Mucosa of rectum (tissue), 2 donors: ENCODE measurements at regions not wholly inside any gene's neighbourhood (a gene's known extent, or its start where the extent isn't known, plus 50 kb on each side); places are given as distances from the start of the nearest gene placed in this dataset.
"Not testable (repeated sequence)": the region's sequence is repeated elsewhere in the genome, so short reads cannot be mapped to it uniquely, and the experiment has no call there.

Experiments used
- H3K27ac ChIP-seq, 2 donors: one replicate each; pipeline ENCODE4 v1.7.0; 2013; ENCODE audit warnings: inconsistent platforms in 2 of 2, low read depth in 2 of 2, low read length in 2 of 2
- H3K27me3 ChIP-seq, 2 donors: one replicate each; pipeline ENCODE4 v1.7.0; 2013; ENCODE audit warnings: low read length in 2 of 2; ENCODE audit not compliant: control insufficient read depth in 2 of 2, insufficient read depth in 2 of 2
- H3K36me3 ChIP-seq, 2 donors: one replicate each; pipeline ENCODE4 v1.7.0; 2013; ENCODE audit warnings: low read length in 2 of 2; ENCODE audit not compliant: control insufficient read depth in 2 of 2, insufficient read depth in 2 of 2
- H3K4me1 ChIP-seq, 2 donors: one replicate each; pipeline ENCODE4 v1.7.0; 2013; ENCODE audit warnings: low read length in 2 of 2, mild to moderate bottlenecking in 1 of 2; ENCODE audit not compliant: control insufficient read depth in 2 of 2, insufficient read depth in 2 of 2
- H3K4me3 ChIP-seq, 2 donors: one replicate each; pipeline ENCODE4 v1.7.0; 2013; ENCODE audit warnings: low read length in 2 of 2
- H3K9ac ChIP-seq, 2 donors: one replicate each; pipeline ENCODE4 v1.7.0; 2013; ENCODE audit warnings: low read length in 2 of 2, low read depth in 1 of 2, mild to moderate bottlenecking in 1 of 2
- H3K9me3 ChIP-seq, 2 donors: one replicate each; pipeline ENCODE4 v1.7.0; 2013; ENCODE audit warnings: low read length in 2 of 2; ENCODE audit not compliant: control insufficient read depth in 2 of 2
- donor health status: healthy.
- donor health status: Normal muscosa, but diverticular disease.

- Histone ChIP-seq H3K36me3 (no peaks in the 10 kb centered on the region), H3K4me3 (no peak overlapping the region), H3K27me3 (no peaks in the 10 kb centered on the region), H3K27ac (no peak overlapping the region), H3K4me1 (no peaks in the 10 kb centered on the region), H3K9ac (no peak overlapping the region), H3K9me3 (no peaks in the 10 kb centered on the region)
These were observed 104.2 kb upstream of the MAGI3 start for GRCh38 chr1:113286156-113286555.

DNA sequence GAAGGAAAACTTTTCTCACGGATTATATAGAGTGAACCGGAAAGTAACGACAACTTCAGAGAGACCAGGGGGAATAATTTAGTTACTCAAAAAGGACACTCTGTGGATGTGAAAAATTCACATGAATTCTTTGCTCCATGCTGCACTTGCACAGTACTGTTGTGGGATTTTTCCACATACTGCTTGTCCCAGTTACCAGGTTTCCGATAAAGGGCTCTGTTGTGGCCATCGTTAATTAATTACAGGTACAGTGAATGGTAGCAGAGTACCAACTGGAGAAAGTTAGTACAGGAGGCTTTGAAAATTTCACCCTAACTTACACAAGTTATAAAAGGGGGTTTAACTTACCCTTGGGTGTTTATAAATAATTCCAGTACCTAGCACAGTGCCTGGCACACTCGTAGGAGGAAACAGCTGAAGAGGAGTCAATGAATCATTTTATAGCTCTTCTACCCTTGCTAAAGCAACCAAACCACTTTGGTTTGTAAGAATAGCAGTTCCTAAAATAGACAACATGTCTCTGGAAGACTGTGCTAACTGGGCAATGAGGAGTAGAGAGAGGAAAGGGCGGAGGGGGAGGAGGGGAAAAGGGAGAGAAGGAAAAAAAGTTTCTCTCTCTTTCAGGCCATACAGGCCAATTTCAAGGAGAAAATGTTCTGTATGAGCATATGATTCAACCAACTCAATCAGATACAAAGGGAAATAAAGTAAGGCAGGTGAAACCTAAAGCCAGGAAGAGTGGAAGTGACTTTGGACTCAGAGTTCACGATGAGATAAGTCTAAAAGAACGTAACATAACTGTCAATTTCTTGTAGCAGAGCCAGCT, 98.3 kb upstream of the MAGI3 start:
- Histone ChIP-seq H3K9ac (no peak overlapping the region), H3K9me3 (no peaks in the 10 kb centered on the region), H3K4me3 (no peak overlapping the region), H3K4me1 (no peaks in the 10 kb centered on the region), H3K36me3 (no peaks in the 10 kb centered on the region), H3K27ac (peak overlapping the region in 1 of 2 donors; percentile 11), H3K27me3 (no peaks in the 10 kb centered on the region)

DNA sequence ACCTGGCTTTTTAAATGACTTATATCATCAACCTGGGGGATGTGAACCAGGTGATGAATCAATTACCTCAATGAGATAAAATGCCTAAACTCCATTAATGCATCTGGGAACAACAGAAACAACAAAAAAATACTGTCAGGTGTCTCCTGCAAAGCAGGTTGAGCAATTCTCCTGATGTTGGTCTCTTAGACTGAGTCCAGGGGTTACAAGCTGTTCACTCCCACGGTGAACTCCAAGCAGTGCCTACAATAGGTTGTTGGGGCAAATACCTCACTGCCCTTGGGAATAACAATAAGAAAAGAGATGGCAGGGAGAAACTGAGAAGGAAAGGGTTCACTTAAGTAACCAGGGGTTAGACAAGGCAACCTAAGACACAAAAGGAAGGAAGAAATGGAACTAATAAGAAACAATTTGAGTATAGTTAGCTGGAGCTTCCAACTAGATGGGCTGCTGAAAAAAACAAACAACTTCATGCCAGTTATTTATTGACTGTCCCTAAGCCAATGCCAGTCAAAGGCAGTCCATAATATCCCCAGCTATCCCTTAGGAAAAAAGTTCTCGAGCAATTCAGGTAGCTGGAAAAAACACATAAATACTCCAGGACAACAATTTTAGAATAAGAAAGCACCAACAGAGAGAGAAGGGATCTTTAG, 97.6 kb upstream of the MAGI3 start:
- Histone ChIP-seq H3K27ac (no peak overlapping the region), H3K9me3 (no peaks in the 10 kb centered on the region)

DNA sequence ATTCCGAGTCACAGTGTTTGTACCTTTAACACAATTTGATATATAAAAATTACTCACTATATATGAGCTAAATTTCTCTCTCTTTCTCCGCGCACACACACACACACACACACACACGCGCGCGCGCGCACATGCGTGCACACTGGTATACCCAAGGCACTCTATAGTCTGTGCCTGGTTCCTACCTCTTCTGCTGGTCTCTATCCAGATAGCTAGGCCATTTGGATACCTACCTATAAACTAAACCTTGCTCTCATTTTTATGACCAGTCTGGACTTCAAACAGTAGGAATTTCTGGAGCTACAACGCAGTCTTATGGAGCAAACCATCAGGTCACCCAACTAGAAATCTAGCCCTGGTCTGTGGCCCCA, 97.1 kb upstream of the MAGI3 start:
- no peaks in the 10 kb centered on the region for H3K4me1 ChIP-seq
- no peaks in the 10 kb centered on the region for H3K27me3 ChIP-seq
- H3K9me3 ChIP-seq = no peaks in the 10 kb centered on the region
- H3K9ac ChIP-seq = no peak overlapping the region
- H3K27ac ChIP-seq = no peak overlapping the region
- H3K4me3 ChIP-seq = no peak overlapping the region
- H3K36me3 ChIP-seq = no peaks in the 10 kb centered on the region

More for the DNA sequence above, 97.6 kb upstream of the MAGI3 start:
- no peaks in the 10 kb centered on the region for H3K4me1 ChIP-seq
- no peaks in the 10 kb centered on the region for H3K27me3 ChIP-seq
- H3K36me3 ChIP-seq = no peaks in the 10 kb centered on the region
- no peak overlapping the region for H3K9ac ChIP-seq
- no peak overlapping the region for H3K4me3 ChIP-seq

GRCh38 chr1:113297749-113298148, 92.6 kb upstream of the MAGI3 start:
- Histone ChIP-seq H3K9me3 (no peaks in the 10 kb centered on the region), H3K4me1 (no peaks in the 10 kb centered on the region), H3K36me3 (no peaks in the 10 kb centered on the region), H3K27ac (no peak overlapping the region), H3K9ac (no peak overlapping the region), H3K27me3 (no peaks in the 10 kb centered on the region), H3K4me3 (no peak overlapping the region)

DNA sequence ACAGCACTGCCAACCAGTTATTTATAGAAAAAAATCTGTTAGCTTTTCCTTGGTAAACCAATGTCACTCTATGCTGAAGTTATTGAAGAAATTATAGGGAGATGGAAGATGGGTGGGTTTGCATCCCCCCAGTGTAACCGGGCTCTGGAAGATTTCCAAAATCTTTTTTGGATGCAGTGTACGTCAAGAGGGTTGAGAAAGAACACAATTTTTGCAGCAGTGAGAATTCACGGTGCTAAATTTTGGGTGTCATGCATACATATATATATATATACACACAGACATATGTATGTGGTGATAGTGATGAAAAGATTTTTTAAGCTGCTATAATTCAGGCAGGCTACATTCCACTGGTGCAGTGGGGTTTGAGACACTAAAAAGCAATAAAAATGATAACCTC, 91.4 kb upstream of the MAGI3 start:
- no peak overlapping the region for H3K4me3 ChIP-seq
- no peaks in the 10 kb centered on the region for H3K4me1 ChIP-seq
- no peak overlapping the region for H3K27ac ChIP-seq
- H3K36me3 ChIP-seq = no peaks in the 10 kb centered on the region
- no peaks in the 10 kb centered on the region for H3K9me3 ChIP-seq
- H3K9ac ChIP-seq = no peak overlapping the region
- H3K27me3 ChIP-seq = no peaks in the 10 kb centered on the region

DNA sequence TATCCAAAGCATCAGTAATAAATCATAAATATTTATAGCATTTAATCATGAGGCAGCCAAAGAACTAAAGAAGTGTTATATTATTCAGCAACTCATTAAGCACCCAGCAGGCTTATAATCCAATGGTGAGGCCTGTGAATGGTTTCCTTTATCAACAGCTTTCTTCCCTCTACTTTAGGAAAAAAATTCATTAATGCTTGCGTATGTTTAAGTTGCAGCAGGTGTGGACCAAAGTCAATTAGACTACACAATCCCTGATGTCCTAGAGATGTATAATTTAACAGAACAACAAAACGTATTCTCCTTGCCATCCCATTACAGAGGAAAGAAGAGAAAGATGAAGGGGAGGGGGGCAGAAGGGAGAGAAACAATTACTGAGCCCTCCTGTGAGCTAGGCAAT, 87.7 kb upstream of the MAGI3 start:
- H3K27ac ChIP-seq = no peak overlapping the region
- H3K27me3 ChIP-seq = no peaks in the 10 kb centered on the region
- no peak overlapping the region for H3K9ac ChIP-seq
- H3K4me3 ChIP-seq = no peak overlapping the region
- H3K9me3 ChIP-seq = no peaks in the 10 kb centered on the region
- H3K36me3 ChIP-seq = no peaks in the 10 kb centered on the region
- no peaks in the 10 kb centered on the region for H3K4me1 ChIP-seq

- no peak overlapping the region for H3K9ac ChIP-seq
- H3K4me1 ChIP-seq = no peaks in the 10 kb centered on the region
- H3K9me3 ChIP-seq = no peaks in the 10 kb centered on the region
- no peak overlapping the region for H3K4me3 ChIP-seq
- no peaks in the 10 kb centered on the region for H3K36me3 ChIP-seq
- H3K27ac ChIP-seq = no peak overlapping the region
- H3K27me3 ChIP-seq = no peaks in the 10 kb centered on the region
These were observed 87.0 kb upstream of the MAGI3 start for GRCh38 chr1:113303267-113303666.

DNA sequence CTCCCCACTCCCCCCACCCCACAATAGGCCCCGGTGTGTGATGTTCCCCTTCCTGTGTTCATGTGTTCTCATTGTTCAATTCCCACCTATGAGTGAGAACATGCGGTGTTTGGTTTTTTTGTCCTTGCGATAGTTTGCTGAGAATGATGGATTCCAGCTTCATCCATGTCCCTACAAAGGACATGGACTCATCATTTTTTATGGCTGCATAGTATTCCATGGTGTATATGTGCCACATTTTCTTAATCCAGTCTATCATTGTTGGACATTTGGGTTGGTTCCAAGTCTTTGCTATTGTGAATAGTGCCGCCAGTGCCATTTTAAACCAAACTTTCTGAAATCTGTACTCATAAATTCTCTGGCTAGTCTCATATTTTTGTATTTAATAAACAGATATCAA, 85.3 kb upstream of the MAGI3 start:
- not testable (repeated sequence) for H3K4me3 ChIP-seq, H3K9ac ChIP-seq, H3K27me3 ChIP-seq, H3K4me1 ChIP-seq, H3K36me3 ChIP-seq, H3K9me3 ChIP-seq, H3K27ac ChIP-seq

- Histone ChIP-seq H3K27ac (no peak overlapping the region), H3K4me1 (no peaks in the 10 kb centered on the region), H3K9ac (no peak overlapping the region), H3K4me3 (no peak overlapping the region), H3K9me3 (no peaks in the 10 kb centered on the region), H3K27me3 (no peaks in the 10 kb centered on the region), H3K36me3 (no peaks in the 10 kb centered on the region)
These were observed 82.4 kb upstream of the MAGI3 start for GRCh38 chr1:113307771-113308445.
